ENCODE measurements at regions not wholly inside any gene's neighbourhood (a gene's known extent, or its start where the extent isn't known, plus 50 kb on each side); places are given as distances from the start of the nearest gene placed in this dataset.

GRCh38 chr6:108757357-108757756 lies 90.9 kb upstream of the ARMC2 start:
- no peaks in the 10 kb centered on the region for H3K36me3 Mint-ChIP-seq (ENCODE audit: low read depth)
- H3K27me3 Mint-ChIP-seq (ENCODE audit: low read depth) = peaks cover 26% of the 10 kb centered on the region
- H3K4me1 Mint-ChIP-seq (ENCODE audit: low read depth) = peaks cover 1% of the 10 kb centered on the region
- intact Hi-C loops (cut with micrococcal nuclease) = no loop called here
- no peak for DNase-seq (ENCODE audit: low spot score)
- H3K4me3 Mint-ChIP-seq (ENCODE audit: low read depth) = no peak overlapping the region
- H3K27ac Mint-ChIP-seq = no peak overlapping the region
- H3K9me3 Mint-ChIP-seq = no peaks in the 10 kb centered on the region

GRCh38 chr6:108758884-108759283 lies 89.3 kb upstream of the ARMC2 start:
- H3K4me3 Mint-ChIP-seq (ENCODE audit: low read depth) = no peak overlapping the region
- H3K36me3 Mint-ChIP-seq (ENCODE audit: low read depth) = no peaks in the 10 kb centered on the region
- H3K4me1 Mint-ChIP-seq (ENCODE audit: low read depth) = peaks cover 5% of the 10 kb centered on the region
- peaks cover 38% of the 10 kb centered on the region for H3K27me3 Mint-ChIP-seq (ENCODE audit: low read depth)
- intact Hi-C loops (cut with micrococcal nuclease) = no loop called here
- no peaks in the 10 kb centered on the region for H3K9me3 Mint-ChIP-seq
- H3K27ac Mint-ChIP-seq = no peak overlapping the region
- DNase-seq (ENCODE audit: low spot score) = no peak

GRCh38 chr6:108760126-108761050 lies 87.8 kb upstream of the ARMC2 start:
- intact Hi-C loops (cut with micrococcal nuclease) = no loop called here
- no peak for DNase-seq (ENCODE audit: low spot score)

GRCh38 chr6:108762394-108762793 lies 85.8 kb upstream of the ARMC2 start:
- no peaks in the 10 kb centered on the region for H3K36me3 Mint-ChIP-seq (ENCODE audit: low read depth)
- no peak overlapping the region for H3K4me3 Mint-ChIP-seq (ENCODE audit: low read depth)
- DNase-seq (ENCODE audit: low spot score) = no peak
- H3K27ac Mint-ChIP-seq = no peak overlapping the region
- H3K4me1 Mint-ChIP-seq (ENCODE audit: low read depth) = peaks cover 5% of the 10 kb centered on the region
- H3K9me3 Mint-ChIP-seq = no peaks in the 10 kb centered on the region
- intact Hi-C loops (cut with micrococcal nuclease) = no loop called here
- H3K27me3 Mint-ChIP-seq (ENCODE audit: low read depth) = peaks cover 38% of the 10 kb centered on the region

More at GRCh38 chr6:108760126-108761050, 87.8 kb upstream of the ARMC2 start:
- H3K4me3 Mint-ChIP-seq (ENCODE audit: low read depth) = no peak overlapping the region
- no peaks in the 10 kb centered on the region for H3K36me3 Mint-ChIP-seq (ENCODE audit: low read depth)
- peaks cover 5% of the 10 kb centered on the region for H3K4me1 Mint-ChIP-seq (ENCODE audit: low read depth)
- H3K9me3 Mint-ChIP-seq = no peaks in the 10 kb centered on the region
- no peak overlapping the region for H3K27ac Mint-ChIP-seq
- peaks cover 36% of the 10 kb centered on the region for H3K27me3 Mint-ChIP-seq (ENCODE audit: low read depth)

GRCh38 chr6:108763931-108764579 lies 84.2 kb upstream of the ARMC2 start:
- DNase-seq (ENCODE audit: low spot score) = no peak
- intact Hi-C loops (cut with micrococcal nuclease) = no loop called here
- Mint-ChIP-seq H3K4me1 (ENCODE audit: low read depth) (peaks cover 8% of the 10 kb centered on the region), H3K36me3 (ENCODE audit: low read depth) (no peaks in the 10 kb centered on the region), H3K9me3 (no peaks in the 10 kb centered on the region), H3K27ac (no peak overlapping the region), H3K4me3 (ENCODE audit: low read depth) (no peak overlapping the region), H3K27me3 (ENCODE audit: low read depth) (peaks cover 35% of the 10 kb centered on the region)

GRCh38 chr6:108764580-108764950 lies 83.7 kb upstream of the ARMC2 start:
- Mint-ChIP-seq H3K4me1 (ENCODE audit: low read depth) (peaks cover 8% of the 10 kb centered on the region), H3K9me3 (no peaks in the 10 kb centered on the region), H3K4me3 (ENCODE audit: low read depth) (no peak overlapping the region), H3K36me3 (ENCODE audit: low read depth) (no peaks in the 10 kb centered on the region), H3K27ac (no peak overlapping the region), H3K27me3 (ENCODE audit: low read depth) (peaks cover 32% of the 10 kb centered on the region)
- DNase-seq (ENCODE audit: low spot score) = no peak
- intact Hi-C loops (cut with micrococcal nuclease) = no loop called here

GRCh38 chr6:108765495-108765894 lies 82.7 kb upstream of the ARMC2 start:
- Mint-ChIP-seq H3K4me1 (ENCODE audit: low read depth) (peaks cover 8% of the 10 kb centered on the region), H3K9me3 (no peaks in the 10 kb centered on the region), H3K36me3 (ENCODE audit: low read depth) (no peaks in the 10 kb centered on the region), H3K27ac (no peak overlapping the region), H3K4me3 (ENCODE audit: low read depth) (no peak overlapping the region), H3K27me3 (ENCODE audit: low read depth) (peaks cover 36% of the 10 kb centered on the region)
- intact Hi-C loops (cut with micrococcal nuclease) = no loop called here
- no peak for DNase-seq (ENCODE audit: low spot score)

GRCh38 chr6:108766419-108766818 lies 81.8 kb upstream of the ARMC2 start:
- intact Hi-C loops (cut with micrococcal nuclease) = no loop called here
- H3K9me3 Mint-ChIP-seq = no peaks in the 10 kb centered on the region
- H3K27me3 Mint-ChIP-seq (ENCODE audit: low read depth) = peaks cover 33% of the 10 kb centered on the region
- H3K4me3 Mint-ChIP-seq (ENCODE audit: low read depth) = no peak overlapping the region
- no peak overlapping the region for H3K27ac Mint-ChIP-seq
- H3K36me3 Mint-ChIP-seq (ENCODE audit: low read depth) = no peaks in the 10 kb centered on the region
- peaks cover 8% of the 10 kb centered on the region for H3K4me1 Mint-ChIP-seq (ENCODE audit: low read depth)
- DNase-seq (ENCODE audit: low spot score) = no peak

GRCh38 chr6:108766886-108767285 lies 81.3 kb upstream of the ARMC2 start:
- Mint-ChIP-seq H3K4me1 (ENCODE audit: low read depth) (peaks cover 8% of the 10 kb centered on the region), H3K9me3 (no peaks in the 10 kb centered on the region), H3K27me3 (ENCODE audit: low read depth) (peaks cover 31% of the 10 kb centered on the region), H3K4me3 (ENCODE audit: low read depth) (no peak overlapping the region), H3K36me3 (ENCODE audit: low read depth) (no peaks in the 10 kb centered on the region), H3K27ac (no peak overlapping the region)
- intact Hi-C loops (cut with micrococcal nuclease) = no loop called here
- DNase-seq (ENCODE audit: low spot score) = no peak

GRCh38 chr6:108767418-108768165 lies 80.6 kb upstream of the ARMC2 start:
- no peak overlapping the region for H3K4me3 Mint-ChIP-seq (ENCODE audit: low read depth)
- H3K36me3 Mint-ChIP-seq (ENCODE audit: low read depth) = no peaks in the 10 kb centered on the region
- no peak for DNase-seq (ENCODE audit: low spot score)
- intact Hi-C loops (cut with micrococcal nuclease) = no loop called here
- peaks cover 4% of the 10 kb centered on the region for H3K4me1 Mint-ChIP-seq (ENCODE audit: low read depth)
- no peak overlapping the region for H3K27ac Mint-ChIP-seq
- peaks cover 30% of the 10 kb centered on the region for H3K27me3 Mint-ChIP-seq (ENCODE audit: low read depth)
- H3K9me3 Mint-ChIP-seq = no peaks in the 10 kb centered on the region

GRCh38 chr6:108768166-108768555 lies 80.1 kb upstream of the ARMC2 start:
- H3K4me3 Mint-ChIP-seq (ENCODE audit: low read depth) = no peak overlapping the region
- no peaks in the 10 kb centered on the region for H3K36me3 Mint-ChIP-seq (ENCODE audit: low read depth)
- H3K27me3 Mint-ChIP-seq (ENCODE audit: low read depth) = peaks cover 29% of the 10 kb centered on the region
- no peak for DNase-seq (ENCODE audit: low spot score)
- no peaks in the 10 kb centered on the region for H3K9me3 Mint-ChIP-seq
- H3K27ac Mint-ChIP-seq = no peak overlapping the region
- intact Hi-C loops (cut with micrococcal nuclease) = no loop called here
- peaks cover 4% of the 10 kb centered on the region for H3K4me1 Mint-ChIP-seq (ENCODE audit: low read depth)

GRCh38 chr6:108768792-108769524 lies 79.3 kb upstream of the ARMC2 start:
- H3K4me1 Mint-ChIP-seq (ENCODE audit: low read depth) = peaks cover 4% of the 10 kb centered on the region
- H3K27ac Mint-ChIP-seq = no peak overlapping the region
- DNase-seq (ENCODE audit: low spot score) = no peak
- H3K27me3 Mint-ChIP-seq (ENCODE audit: low read depth) = peaks cover 24% of the 10 kb centered on the region
- intact Hi-C loops (cut with micrococcal nuclease) = no loop called here
- no peaks in the 10 kb centered on the region for H3K36me3 Mint-ChIP-seq (ENCODE audit: low read depth)
- no peak overlapping the region for H3K4me3 Mint-ChIP-seq (ENCODE audit: low read depth)
- no peaks in the 10 kb centered on the region for H3K9me3 Mint-ChIP-seq
